ENCODE measurements at regions not wholly inside any gene's neighbourhood (a gene's known extent, or its start where the extent isn't known, plus 50 kb on each side); places are given as distances from the start of the nearest gene placed in this dataset.
A peak's percentile ranks its signal among the peaks of the same experiment; 100 is the strongest.

DNA sequence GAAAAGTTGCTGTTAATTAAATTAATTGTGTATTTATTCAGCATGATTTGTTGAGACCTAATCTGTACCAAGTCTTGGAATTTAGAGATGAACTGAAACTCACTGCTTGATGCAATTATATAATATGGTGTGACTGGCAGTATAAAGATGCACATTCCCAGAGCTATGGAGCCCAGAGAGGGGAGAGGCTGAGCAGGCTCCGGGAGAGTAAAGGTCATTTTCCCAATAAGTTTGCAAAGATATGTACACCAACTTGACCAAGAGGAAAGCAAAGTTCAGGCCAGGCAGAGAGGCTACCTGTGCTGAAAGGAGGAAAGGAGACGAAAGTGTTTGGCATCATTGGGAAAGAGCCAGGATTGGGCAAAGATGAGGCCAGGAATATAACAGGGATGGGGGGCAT lies 271.7 kb upstream of the KLF4 start (continued):
- TF ChIP-seq, protein P1, sequence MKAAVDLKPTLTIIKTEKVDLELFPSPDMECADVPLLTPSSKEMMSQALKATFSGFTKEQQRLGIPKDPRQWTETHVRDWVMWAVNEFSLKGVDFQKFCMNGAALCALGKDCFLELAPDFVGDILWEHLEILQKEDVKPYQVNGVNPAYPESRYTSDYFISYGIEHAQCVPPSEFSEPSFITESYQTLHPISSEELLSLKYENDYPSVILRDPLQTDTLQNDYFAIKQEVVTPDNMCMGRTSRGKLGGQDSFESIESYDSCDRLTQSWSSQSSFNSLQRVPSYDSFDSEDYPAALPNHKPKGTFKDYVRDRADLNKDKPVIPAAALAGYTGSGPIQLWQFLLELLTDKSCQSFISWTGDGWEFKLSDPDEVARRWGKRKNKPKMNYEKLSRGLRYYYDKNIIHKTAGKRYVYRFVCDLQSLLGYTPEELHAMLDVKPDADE (IDR thresholded peaks at IDR 0.05), result no peak
- no peak for TF ChIP-seq ZNF114 (CRISPR knock-in tag; IDR thresholded peaks at IDR 0.05)
- no peak for TF ChIP-seq NANOG (IDR thresholded peaks at IDR 0.05; ENCODE audit: borderline replicate concordance)

DNA sequence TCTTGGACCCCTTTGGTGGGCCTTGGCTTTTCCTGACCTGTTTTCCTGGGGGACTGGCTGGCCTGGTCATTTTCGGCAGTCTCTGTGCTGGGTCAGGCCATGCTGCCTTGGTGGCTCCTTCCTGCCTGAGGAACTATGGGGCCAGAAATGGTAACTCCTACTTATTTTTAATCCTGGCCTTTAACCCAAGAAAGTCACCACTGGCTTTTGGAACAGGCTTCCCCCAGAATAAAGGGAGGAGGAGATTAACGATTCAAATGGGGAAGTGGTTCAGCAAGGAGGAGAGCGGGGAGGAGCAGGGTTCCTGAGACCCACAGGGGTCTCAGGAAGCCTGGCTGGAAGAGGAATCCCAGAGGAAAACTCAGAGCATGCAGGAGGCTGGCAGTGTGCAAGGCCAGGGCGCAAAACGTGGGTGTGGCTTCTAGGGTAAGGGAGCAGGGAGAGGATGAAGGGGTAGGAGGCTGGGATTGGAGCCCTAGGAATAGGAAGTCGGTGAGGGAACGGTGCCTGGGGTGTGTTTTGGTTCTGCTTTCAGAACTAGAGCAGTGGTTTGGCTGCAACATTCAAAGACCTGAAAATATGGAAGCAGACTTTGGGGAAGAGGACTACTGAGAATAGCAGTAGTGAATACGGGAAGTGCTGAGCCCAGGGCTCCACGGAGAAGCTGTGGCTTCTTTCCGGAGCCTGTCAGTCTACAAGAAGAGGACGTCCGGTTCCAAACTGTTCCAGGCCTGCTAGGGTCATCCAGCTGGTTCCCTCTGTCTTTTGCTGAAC lies 271.1 kb upstream of the KLF4 start:
- Histone ChIP-seq H3K27ac (ENCODE audit: low read depth) (no peak overlapping the region), H3K4me3 (no peak overlapping the region), H3K36me3 (ENCODE audit: insufficient read depth) (no peaks in the 10 kb centered on the region), H2AFZ (peak overlapping the region; percentile 66; the same call in 1 of the 2 replicates), H3K4me1 (ENCODE audit: insufficient read depth) (no peaks in the 10 kb centered on the region), H3F3A (replicated peaks; ENCODE audit: low read depth) (no peaks in the 10 kb centered on the region), H3K79me2 (replicated peaks; ENCODE audit: insufficient read depth) (no peaks in the 10 kb centered on the region), H3K27me3 (ENCODE audit: insufficient read depth) (no peaks in the 10 kb centered on the region), H4K20me1 (replicated peaks; ENCODE audit: insufficient read depth) (no peaks in the 10 kb centered on the region), H3K4me2 (no peak overlapping the region), H3K9me2 (ENCODE audit: insufficient read depth) (0 out of 2 replicates have a peak, but pooled peaks cover 3% of the 10 kb centered on the region)
- Mint-ChIP-seq H3K9me3 (no peaks in the 10 kb centered on the region; the same call in 2 of the 3 replicates), H3K27ac (no peak overlapping the region), H3K27me3 (ENCODE audit: insufficient read depth, low read depth, poor library complexity) (peaks cover 2% of the 10 kb centered on the region), H3K4me1 (peaks cover 6% of the 10 kb centered on the region; the same call in 2 of the 3 replicates), H3K4me3 (no peak overlapping the region), H3K36me3 (ENCODE audit: low read depth) (peaks cover 3% of the 10 kb centered on the region; the same call in 1 of the 3 replicates)
- no peak for DNase-seq (ENCODE audit: low spot score)
- ATAC-seq, result no peak
- TF ChIP-seq ZNF114 (CRISPR knock-in tag; IDR thresholded peaks at IDR 0.05), result no peak
- no peak for TF ChIP-seq ZNF331 (CRISPR knock-in tag; IDR thresholded peaks at IDR 0.05; ENCODE audit: low read depth)
- TF ChIP-seq JUNB (IDR thresholded peaks at IDR 0.05; ENCODE audit: unreplicated experiment), result no peak
- TF ChIP-seq, protein P2, sequence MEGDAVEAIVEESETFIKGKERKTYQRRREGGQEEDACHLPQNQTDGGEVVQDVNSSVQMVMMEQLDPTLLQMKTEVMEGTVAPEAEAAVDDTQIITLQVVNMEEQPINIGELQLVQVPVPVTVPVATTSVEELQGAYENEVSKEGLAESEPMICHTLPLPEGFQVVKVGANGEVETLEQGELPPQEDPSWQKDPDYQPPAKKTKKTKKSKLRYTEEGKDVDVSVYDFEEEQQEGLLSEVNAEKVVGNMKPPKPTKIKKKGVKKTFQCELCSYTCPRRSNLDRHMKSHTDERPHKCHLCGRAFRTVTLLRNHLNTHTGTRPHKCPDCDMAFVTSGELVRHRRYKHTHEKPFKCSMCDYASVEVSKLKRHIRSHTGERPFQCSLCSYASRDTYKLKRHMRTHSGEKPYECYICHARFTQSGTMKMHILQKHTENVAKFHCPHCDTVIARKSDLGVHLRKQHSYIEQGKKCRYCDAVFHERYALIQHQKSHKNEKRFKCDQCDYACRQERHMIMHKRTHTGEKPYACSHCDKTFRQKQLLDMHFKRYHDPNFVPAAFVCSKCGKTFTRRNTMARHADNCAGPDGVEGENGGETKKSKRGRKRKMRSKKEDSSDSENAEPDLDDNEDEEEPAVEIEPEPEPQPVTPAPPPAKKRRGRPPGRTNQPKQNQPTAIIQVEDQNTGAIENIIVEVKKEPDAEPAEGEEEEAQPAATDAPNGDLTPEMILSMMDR (conservative IDR thresholded peaks at IDR 0.05; ENCODE audit: low read depth in 2 of 2), result no peak
- no peak for TF ChIP-seq CREB1 (CRISPR knock-in tag; IDR thresholded peaks at IDR 0.05; ENCODE audit: low read depth)
- TF ChIP-seq, protein P3, sequence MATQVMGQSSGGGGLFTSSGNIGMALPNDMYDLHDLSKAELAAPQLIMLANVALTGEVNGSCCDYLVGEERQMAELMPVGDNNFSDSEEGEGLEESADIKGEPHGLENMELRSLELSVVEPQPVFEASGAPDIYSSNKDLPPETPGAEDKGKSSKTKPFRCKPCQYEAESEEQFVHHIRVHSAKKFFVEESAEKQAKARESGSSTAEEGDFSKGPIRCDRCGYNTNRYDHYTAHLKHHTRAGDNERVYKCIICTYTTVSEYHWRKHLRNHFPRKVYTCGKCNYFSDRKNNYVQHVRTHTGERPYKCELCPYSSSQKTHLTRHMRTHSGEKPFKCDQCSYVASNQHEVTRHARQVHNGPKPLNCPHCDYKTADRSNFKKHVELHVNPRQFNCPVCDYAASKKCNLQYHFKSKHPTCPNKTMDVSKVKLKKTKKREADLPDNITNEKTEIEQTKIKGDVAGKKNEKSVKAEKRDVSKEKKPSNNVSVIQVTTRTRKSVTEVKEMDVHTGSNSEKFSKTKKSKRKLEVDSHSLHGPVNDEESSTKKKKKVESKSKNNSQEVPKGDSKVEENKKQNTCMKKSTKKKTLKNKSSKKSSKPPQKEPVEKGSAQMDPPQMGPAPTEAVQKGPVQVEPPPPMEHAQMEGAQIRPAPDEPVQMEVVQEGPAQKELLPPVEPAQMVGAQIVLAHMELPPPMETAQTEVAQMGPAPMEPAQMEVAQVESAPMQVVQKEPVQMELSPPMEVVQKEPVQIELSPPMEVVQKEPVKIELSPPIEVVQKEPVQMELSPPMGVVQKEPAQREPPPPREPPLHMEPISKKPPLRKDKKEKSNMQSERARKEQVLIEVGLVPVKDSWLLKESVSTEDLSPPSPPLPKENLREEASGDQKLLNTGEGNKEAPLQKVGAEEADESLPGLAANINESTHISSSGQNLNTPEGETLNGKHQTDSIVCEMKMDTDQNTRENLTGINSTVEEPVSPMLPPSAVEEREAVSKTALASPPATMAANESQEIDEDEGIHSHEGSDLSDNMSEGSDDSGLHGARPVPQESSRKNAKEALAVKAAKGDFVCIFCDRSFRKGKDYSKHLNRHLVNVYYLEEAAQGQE (IDR thresholded peaks at IDR 0.05; ENCODE audit: unreplicated experiment), result no peak
- no peak for TF ChIP-seq STAT1 (IDR thresholded peaks at IDR 0.05; ENCODE audit: unreplicated experiment)
- TF ChIP-seq ZNF462 (CRISPR knock-in tag; IDR thresholded peaks at IDR 0.05), result no peak
- TF ChIP-seq, protein P1 (IDR thresholded peaks at IDR 0.05), result no peak

All from GM23338 (cell line).